Endothelial cell of umbilical vein (primary cell): ENCODE measurements at regions not wholly inside any gene's neighbourhood (a gene's known extent, or its start where the extent isn't known, plus 50 kb on each side); places are given as distances from the start of the nearest gene placed in this dataset.

Source experiments
- BruUV-seq: library from RNA; stranded (reverse); fragments of 400-500 nt; replicated peaks from 2 replicates; lab custom pipeline; 2021; lab: Mats Ljungman, UMichigan
- CTCF ChIA-PET: fragments of 300-600, 350-600 bp; sonication (Branson Sonifier 250); formaldehyde crosslinking; loops from one replicate; lab custom pipeline; 2021; ENCODE audit warnings: antibody characterized with exemption, inconsistent platforms; lab: Charles Lee
- POLR2A ChIA-PET: fragments of 300-600, 350-600 bp; sonication (Branson Sonifier 250); formaldehyde crosslinking; loops from one replicate; lab custom pipeline; 2021; ENCODE audit warnings: antibody characterized with exemption, inconsistent platforms; lab: Charles Lee
- DNase-seq: peaks from one replicate; pipeline ENCODE4 v3.0.0-alpha.2; 2011; ENCODE audit warnings: low read depth, low spot score
- FAIRE-seq: peaks from 2 replicates; lab custom pipeline; 2011; peaks lifted over from hg19 to GRCh38; lab: Jason Lieb, UNC
- H2AFZ ChIP-seq: 2 replicates; pipeline ENCODE4 v1.6.0; 2012; ENCODE audit warnings: low read depth, low read length, control low read depth, inconsistent platforms
- H3K27ac ChIP-seq: 2 replicates; pipeline ENCODE4 v1.5.1; 2011; ENCODE audit warnings: low read depth, mild to moderate bottlenecking, control low read depth, low read length, moderate library complexity; ENCODE audit not compliant: insufficient read depth
- H3K27me3 ChIP-seq, 2 experiments: 2 replicates each; pipeline versions ENCODE4 v1.6.0 to v1.6.1; 2011; ENCODE audit warnings: low read length in 2 of 2, mixed read lengths in 1 of 2; ENCODE audit not compliant: control insufficient read depth in 2 of 2, insufficient read depth in 2 of 2
- H3K36me3 ChIP-seq, 2 experiments: 2 replicates in 1 of 2; 3 replicates in 1 of 2; pipeline ENCODE4 v1.5.1; 2011; ENCODE audit warnings: low read length in 2 of 2, mild to moderate bottlenecking in 1 of 2, moderate library complexity in 1 of 2; ENCODE audit not compliant: control insufficient read depth in 2 of 2, insufficient read depth in 2 of 2; ENCODE audit errors: extremely low read depth in 1 of 2
- H3K4me1 ChIP-seq: 3 replicates; pipeline ENCODE4 v1.5.1; 2011; ENCODE audit warnings: mild to moderate bottlenecking, low read length; ENCODE audit not compliant: control insufficient read depth, insufficient read depth; ENCODE audit errors: extremely low read depth
- H3K4me2 ChIP-seq: 2 replicates; pipeline ENCODE4 v1.6.1; 2011; ENCODE audit warnings: low read length, control low read depth, mixed read lengths; ENCODE audit not compliant: insufficient read depth
- H3K4me3 ChIP-seq, 3 experiments: fragments of 200-600 bp in 1 of 3; sonication (generic), shearing (Covaris generic) in 1 of 3; replicated peaks in 1 of 3; 2 replicates each; pipeline ENCODE4 v1.5.1; 2011 to 2016; ENCODE audit warnings: control low read depth in 3 of 3, low read length in 3 of 3, mild to moderate bottlenecking in 2 of 3, inconsistent platforms in 1 of 3, low read depth in 1 of 3, moderate library complexity in 1 of 3; ENCODE audit not compliant: insufficient read depth in 1 of 3
- H3K79me2 ChIP-seq: 2 replicates; pipeline ENCODE4 v1.6.0; 2012; ENCODE audit warnings: low read length, inconsistent platforms; ENCODE audit not compliant: control insufficient read depth, insufficient read depth
- H3K9ac ChIP-seq: replicated peaks from 2 replicates; pipeline ENCODE3; 2011; ENCODE audit warnings: low read length, control low read depth; ENCODE audit not compliant: insufficient read depth; ENCODE audit errors: extremely low read depth
- H3K9me1 ChIP-seq: replicated peaks from 3 replicates; pipeline ENCODE4 v1.6.0; 2011; ENCODE audit warnings: mild to moderate bottlenecking, low read length; ENCODE audit not compliant: control insufficient read depth, insufficient read depth; ENCODE audit errors: extremely low read depth
- H3K9me3 ChIP-seq: replicated peaks from 2 replicates; pipeline ENCODE4 v1.5.1; 2012; ENCODE audit warnings: low read length, inconsistent platforms; ENCODE audit not compliant: control insufficient read depth, insufficient read depth
- H4K20me1 ChIP-seq: replicated peaks from 2 replicates; pipeline ENCODE3; 2011; ENCODE audit warnings: mild to moderate bottlenecking, low read length; ENCODE audit not compliant: control insufficient read depth, insufficient read depth; ENCODE audit errors: extremely low read depth
- CTCF ChIP-seq, 2 donors: IDR thresholded peaks; 1 replicate in 1 of 2; 2 replicates in 1 of 2; pipeline ENCODE4 v1.5.1; 2011; ENCODE audit warnings: low read length in 2 of 2, mild to moderate bottlenecking in 2 of 2, moderate library complexity in 2 of 2, control low read depth in 1 of 2, inconsistent platforms in 1 of 2, low read depth in 1 of 2; ENCODE audit not compliant: insufficient read depth in 1 of 2; ENCODE audit errors: extremely low read depth in 1 of 2
- EZH2 ChIP-seq: IDR thresholded peaks from 2 replicates; pipeline ENCODE4 v1.6.1; 2012; ENCODE audit warnings: borderline replicate concordance, low read depth, mild to moderate bottlenecking, moderate library complexity, low read length, inconsistent platforms; ENCODE audit not compliant: severe bottlenecking
- GATA2 ChIP-seq: IDR thresholded peaks from 2 replicates; pipeline ENCODE4 v1.7.0; 2011; ENCODE audit warnings: low read depth, mild to moderate bottlenecking, moderate library complexity, mixed read lengths, low read length; ENCODE audit not compliant: insufficient read length, insufficient read depth
- JUN ChIP-seq: IDR thresholded peaks from 2 replicates; pipeline ENCODE4 v1.6.1; 2011; ENCODE audit warnings: borderline replicate concordance, low read depth; ENCODE audit not compliant: insufficient read length, insufficient read depth
- MAX ChIP-seq: IDR thresholded peaks from 2 replicates; pipeline ENCODE4 v1.6.1; 2011; ENCODE audit not compliant: insufficient read depth, insufficient read length
- MYC ChIP-seq: IDR thresholded peaks from one replicate; pipeline ENCODE4 v1.6.1; 2011; ENCODE audit warnings: mild to moderate bottlenecking, low read depth, low read length
- POLR2A ChIP-seq: IDR thresholded peaks from 2 replicates; pipeline ENCODE4 v1.6.1; 2012; ENCODE audit warnings: low read depth, mild to moderate bottlenecking, control low read depth, low read length
- dilution Hi-C: fragments of 300-500 bp; cut with MboI; formaldehyde crosslinking; loops from one replicate; pipeline ENCODE4 v1.15.0; 2019; ENCODE audit warnings: low sequenced_read_pairs; ENCODE audit not compliant: extremely low pct_ligation_motif_present
- intact Hi-C: fragments of 100-400 bp; cut with micrococcal nuclease; formaldehyde crosslinking; loops from one replicate; pipeline ENCODE4 v1.10.0; 2022

- TF ChIP-seq POLR2A (no peak), MAX (no peak), CTCF (IDR thresholded peaks at IDR 0.05; ENCODE audit: extremely low read depth in 1 of 2, insufficient read depth in 1 of 2, low read depth in 1 of 2, low read length in 2 of 2) (no peak), EZH2 (no peak), JUN (no peak), GATA2 (no peak), MYC (no peak)
- no peaks in the 10 kb centered on the region for H3K9me3 ChIP-seq
- dilution Hi-C loops (no loop called here), intact Hi-C loops (no loop called here)
- no peaks in the 10 kb centered on the region for H3K9me1 ChIP-seq
- no peaks in the 10 kb centered on the region for H3K79me2 ChIP-seq
- H3K27me3 ChIP-seq, result no peaks in the 10 kb centered on the region
- DNase-seq (no peak), FAIRE-seq (no peak)
- no peak overlapping the region for H3K4me2 ChIP-seq
- no peak overlapping the region for H3K9ac ChIP-seq
- no peak overlapping the region for H3K4me3 ChIP-seq
- H3K27ac ChIP-seq, result no peak overlapping the region
- POLR2A ChIA-PET, result no interaction called here
- no peak overlapping the region for H2AFZ ChIP-seq
- CTCF ChIA-PET, result no interaction called here
- no peaks in the 10 kb centered on the region for H3K36me3 ChIP-seq
- no TSS peak for BruUV-seq
- H4K20me1 ChIP-seq, result no peaks in the 10 kb centered on the region
- H3K4me1 ChIP-seq, result no peaks in the 10 kb centered on the region
Observed at GRCh38 chr2:2681085-2681484, 350.0 kb upstream of the MYT1L start.

GRCh38 chr2:2674831-2675230, 343.8 kb upstream of the MYT1L start:
- POLR2A ChIA-PET, result no interaction called here
- Histone ChIP-seq H2AFZ (no peak overlapping the region), H3K9me3 (peaks cover 4% of the 10 kb centered on the region), H3K36me3 (no peaks in the 10 kb centered on the region), H4K20me1 (no peaks in the 10 kb centered on the region), H3K79me2 (no peaks in the 10 kb centered on the region), H3K4me3 (no peak overlapping the region), H3K27ac (no peak overlapping the region), H3K9me1 (no peaks in the 10 kb centered on the region), H3K4me2 (no peak overlapping the region), H3K9ac (no peak overlapping the region), H3K27me3 (no peaks in the 10 kb centered on the region), H3K4me1 (no peaks in the 10 kb centered on the region)
- CTCF ChIA-PET, result no interaction called here
- no peak for TF ChIP-seq GATA2
- BruUV-seq, result no TSS peak
- intact Hi-C loops (no loop called here), dilution Hi-C loops (no loop called here)
- no peak for DNase-seq
- no peak for FAIRE-seq
